UCSD-AML1 (cell line): ENCODE measurements at regions not wholly inside any gene's neighbourhood (a gene's known extent, or its start where the extent isn't known, plus 50 kb on each side); places are given as distances from the start of the nearest gene placed in this dataset.

Experiments used
- DNase-seq: peaks from one replicate; lab custom pipeline; 2025; ENCODE audit not compliant: unreplicated experiment; lab: John Stamatoyannopoulos, UW

DNA sequence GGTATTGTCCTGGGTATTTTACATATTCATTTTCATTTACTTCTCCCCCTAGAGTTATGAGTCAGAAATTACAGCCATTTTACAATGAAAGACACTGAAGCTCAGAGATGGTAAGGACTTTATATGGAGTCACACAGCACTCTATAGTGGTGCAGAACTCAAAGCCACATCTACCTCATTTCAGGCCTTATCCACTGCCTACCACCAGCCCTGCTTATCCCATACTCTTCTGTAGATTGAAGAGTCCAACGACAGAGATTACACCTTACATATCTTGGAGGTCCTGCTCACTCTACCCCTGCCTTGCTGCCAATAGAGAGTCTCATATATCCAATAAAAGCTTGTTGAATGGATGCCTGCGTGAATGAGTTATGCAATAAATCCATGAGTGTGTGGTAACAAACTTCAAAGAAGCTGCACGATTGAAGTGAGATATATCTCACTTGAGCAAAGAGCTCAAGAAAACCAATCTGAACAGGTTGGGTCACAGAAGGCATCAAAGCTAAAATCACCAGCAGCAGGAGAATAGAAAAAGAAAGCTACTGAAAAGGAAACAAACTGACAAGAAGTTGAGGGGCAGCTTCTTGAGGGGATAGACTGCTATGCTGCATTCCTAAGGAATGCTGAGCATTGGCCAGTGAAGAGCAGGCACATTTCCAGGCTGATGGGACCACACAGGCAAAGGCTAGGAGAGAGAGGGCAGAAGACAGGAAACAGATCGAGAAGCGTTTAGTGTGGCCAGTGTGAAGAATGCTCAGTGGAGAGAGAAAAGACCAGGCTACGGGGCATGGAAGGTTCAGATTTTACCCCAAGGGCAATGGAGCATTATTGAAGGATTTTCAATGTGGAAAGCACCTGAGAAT is 585.6 kb downstream of the DHX35 start:
- no peak for DNase-seq

- no peak for DNase-seq
These were observed 579.1 kb downstream of the DHX35 start for GRCh38 chr20:39541136-39541803.

DNA sequence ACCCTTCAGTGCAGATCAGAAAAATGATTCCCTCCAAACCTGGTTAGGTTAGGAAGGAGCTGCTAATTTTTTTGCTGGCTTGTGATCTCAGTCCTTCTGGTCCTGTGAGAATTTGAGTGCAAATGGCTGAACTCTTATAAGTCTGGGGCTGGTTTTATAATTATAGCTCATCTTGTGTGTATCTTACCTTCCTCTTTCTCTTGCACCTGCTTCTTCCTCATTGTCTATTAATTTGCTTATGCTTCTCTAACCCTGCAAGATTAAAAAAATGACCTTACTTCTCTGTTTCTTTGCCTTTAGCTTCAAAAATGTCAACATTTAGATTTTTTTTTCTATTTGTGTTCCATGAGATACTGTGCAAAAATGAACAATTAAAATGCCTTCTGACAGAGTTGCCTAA is 576.2 kb downstream of the DHX35 start:
- DNase-seq, result no peak

DNA sequence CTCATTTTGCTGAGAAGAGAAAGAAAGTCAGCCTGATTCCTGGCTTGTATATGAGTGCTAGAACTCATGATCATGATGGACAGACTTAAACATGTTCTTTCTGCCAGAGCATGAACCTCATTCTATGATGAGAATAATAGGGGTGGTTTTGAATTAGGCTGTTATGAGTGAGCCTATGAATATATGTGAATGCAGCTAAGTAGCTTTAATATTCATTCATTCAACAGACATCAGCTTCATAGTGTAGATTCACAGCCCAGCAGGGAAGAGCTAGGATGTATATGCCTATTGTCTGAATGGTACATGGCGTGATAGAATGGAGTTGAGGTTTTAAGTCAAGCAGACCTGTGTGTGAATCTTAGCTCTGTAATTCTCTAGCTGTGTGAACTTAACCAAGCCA is 573.2 kb downstream of the DHX35 start:
- DNase-seq, result no peak

GRCh38 chr20:39534846-39535245 is 572.7 kb downstream of the DHX35 start:
- no peak for DNase-seq

GRCh38 chr20:39533858-39534257 is 571.7 kb downstream of the DHX35 start:
- no peak for DNase-seq

DNA sequence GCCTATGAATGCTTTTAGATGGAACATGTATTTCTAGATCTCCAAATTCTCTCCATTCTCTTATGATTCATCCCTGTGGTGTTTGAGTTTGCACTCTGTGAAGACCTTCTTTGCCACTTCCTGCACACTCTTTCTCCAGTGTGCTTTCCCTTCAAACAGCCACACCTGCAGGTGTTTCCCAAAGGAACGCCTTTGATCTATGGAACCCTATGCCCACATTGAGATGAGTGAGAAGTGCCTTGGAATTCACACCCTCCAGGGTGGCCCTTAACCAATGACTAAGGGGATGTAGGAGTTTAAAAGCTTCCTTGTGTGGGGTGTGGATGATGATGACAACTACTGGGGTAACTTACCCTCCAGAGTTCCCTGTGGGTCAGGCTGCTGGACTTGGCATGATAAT is 570.1 kb downstream of the DHX35 start:
- no peak for DNase-seq

GRCh38 chr20:39528436-39528835 is 566.3 kb downstream of the DHX35 start:
- no peak for DNase-seq

DNA sequence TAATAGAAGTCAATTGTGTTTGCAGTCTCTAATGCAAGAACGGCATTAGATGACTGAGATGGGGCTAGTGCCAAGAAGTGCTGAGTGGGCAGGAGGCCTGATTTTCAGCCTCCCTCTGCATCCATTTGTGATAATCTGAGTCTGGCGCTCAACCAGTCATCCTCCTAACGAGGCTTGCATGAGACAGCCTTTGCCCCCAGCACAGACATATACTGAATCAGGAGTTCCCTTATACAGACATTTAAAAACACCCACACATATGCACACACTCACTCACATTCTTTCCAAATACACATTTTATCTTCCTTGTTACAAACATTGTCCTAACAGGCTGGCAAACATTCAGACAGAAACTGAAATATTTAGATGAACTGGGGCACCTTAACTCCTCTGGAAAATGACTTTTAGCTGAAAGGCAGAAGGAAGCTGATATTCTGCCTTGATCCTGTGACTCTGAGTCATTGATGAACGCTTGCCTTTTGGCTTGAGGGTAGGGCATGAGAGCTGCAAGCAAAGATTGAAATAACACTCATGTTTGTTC is 562.3 kb downstream of the DHX35 start:
- no peak for DNase-seq

GRCh38 chr20:39523405-39523804 is 561.3 kb downstream of the DHX35 start:
- DNase-seq, result no peak

DNA sequence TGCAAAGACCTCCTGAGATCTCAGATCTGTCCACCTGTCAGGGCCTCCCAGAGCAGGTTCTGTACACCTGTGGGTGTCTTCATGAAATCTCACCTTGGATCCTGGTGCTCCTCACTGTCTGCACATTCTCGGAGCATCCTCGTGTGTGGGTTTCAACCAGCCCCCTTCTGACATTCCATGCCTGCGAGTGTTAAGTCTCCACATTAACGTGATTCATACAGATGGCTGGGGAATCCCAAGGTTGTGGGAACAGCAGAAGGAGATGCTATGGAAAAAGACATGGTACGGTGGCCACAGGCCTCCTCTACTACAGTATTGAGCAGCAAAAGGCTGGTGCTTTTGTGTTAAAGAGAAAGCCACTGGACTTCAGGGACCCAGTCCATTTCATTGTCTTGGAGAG is 556.5 kb downstream of the DHX35 start:
- no peak for DNase-seq

GRCh38 chr20:39516964-39517363 is 554.8 kb downstream of the DHX35 start:
- DNase-seq, result no peak

DNA sequence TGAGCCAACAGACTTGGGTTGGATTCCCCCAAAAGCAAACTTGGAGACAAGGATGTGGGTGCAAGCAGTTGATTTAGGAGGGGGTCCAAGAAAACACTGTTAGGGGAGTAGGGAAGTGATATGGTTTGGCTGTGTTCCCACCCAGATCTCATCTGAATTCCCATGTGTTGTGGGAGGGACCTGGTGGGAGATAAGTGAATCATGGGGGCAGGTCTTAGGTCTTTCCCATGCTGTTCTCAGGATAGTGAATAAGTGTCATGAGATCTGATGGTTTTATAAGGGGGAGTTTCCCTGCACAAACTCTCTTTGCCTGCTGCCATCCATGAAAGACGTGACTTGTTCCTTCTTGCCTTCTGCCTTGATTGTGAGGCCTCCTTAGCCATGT is 542.6 kb downstream of the DHX35 start:
- DNase-seq, result no peak

GRCh38 chr20:39503902-39504709 is 542.0 kb downstream of the DHX35 start:
- no peak for DNase-seq

DNA sequence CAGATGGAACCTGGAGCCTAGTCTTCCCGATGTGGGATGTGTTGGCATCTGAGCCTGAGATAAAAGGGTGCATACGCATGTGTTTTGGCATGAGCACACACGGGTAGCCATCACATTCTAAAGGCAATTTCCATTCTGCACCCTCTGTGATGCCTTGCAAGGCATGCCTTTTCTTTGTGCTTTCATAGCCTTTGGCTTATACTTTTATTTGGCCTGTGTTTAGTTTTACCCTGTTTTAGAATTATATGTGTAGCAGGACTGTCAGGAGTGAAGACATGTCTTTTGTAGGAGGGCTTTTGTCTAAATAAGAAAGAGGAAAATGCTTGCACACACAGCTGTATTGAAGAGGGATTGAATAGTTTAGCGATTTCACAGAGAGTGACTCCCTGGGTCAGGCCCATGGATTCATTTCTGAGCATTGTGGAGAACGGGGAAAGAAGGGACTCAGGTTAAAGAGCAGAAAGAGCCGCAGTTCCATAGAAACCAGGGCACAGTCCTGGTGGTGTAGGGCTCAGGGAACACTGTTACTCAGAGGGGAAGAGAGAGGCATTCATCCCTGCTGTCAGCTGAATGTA is 530.2 kb downstream of the DHX35 start:
- no peak for DNase-seq

GRCh38 chr20:39491711-39492110 is 529.6 kb downstream of the DHX35 start:
- no peak for DNase-seq

DNA sequence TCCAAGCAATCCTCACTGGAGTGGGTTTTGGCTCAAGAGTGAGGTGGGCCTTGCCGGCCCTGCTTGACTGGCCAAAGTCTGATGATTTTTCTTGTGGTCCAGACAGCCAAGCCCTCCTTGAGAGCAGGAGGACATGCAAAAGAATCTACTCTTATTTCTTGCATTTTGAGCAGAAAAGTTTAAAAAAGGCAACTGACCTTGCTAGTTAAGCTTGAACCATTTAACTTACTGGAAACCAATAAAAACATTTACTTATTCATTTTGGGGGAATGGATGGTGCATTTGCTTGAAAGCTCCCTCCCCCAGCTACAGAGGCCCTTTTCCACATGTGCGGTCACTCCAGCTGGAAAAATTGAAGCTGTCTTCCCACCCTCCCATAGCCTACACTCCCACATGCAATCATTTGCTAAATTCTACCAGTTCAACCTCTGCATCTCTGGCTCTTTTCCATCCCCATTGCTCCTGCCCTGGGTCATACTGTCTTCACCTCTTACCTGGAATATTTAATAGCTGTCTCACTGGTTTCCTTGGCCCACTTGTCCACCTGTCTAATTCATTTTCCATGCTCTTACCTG is 527.9 kb downstream of the DHX35 start:
- no peak for DNase-seq

GRCh38 chr20:39480276-39481043 is 518.3 kb downstream of the DHX35 start:
- DNase-seq, result no peak

DNA sequence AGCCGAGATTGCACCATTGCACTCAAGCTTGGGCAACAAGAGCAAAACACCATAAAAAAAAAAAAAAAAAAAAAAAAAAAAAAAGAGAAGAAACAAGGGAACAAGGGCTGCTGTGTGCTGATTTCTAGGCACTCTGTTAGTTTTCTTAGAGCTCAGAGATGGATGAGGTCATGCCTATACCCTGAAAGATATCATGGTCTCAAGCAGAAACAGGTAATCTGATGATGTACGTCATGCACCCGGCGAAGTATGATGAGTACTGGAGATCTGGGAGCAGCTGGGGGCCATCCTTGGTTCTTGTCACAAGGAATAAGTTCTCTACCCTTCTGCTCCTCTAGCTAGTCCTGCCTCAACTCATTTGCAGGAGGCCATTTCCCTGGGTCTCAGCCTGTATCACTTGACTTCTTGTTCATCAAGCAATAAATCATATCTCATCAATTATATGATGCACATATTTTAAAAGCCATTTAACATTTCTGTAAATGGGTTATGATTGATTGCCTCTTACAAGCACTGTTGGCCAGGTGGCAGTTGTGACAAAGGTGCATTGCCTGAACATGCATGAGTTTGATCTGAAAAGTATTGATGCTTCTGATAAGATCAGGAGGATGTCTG is 517.2 kb downstream of the DHX35 start:
- no peak for DNase-seq

GRCh38 chr20:39474879-39475278 is 512.7 kb downstream of the DHX35 start:
- DNase-seq, result no peak
